ENCODE measurements at regions not wholly inside any gene's neighbourhood (a gene's known extent, or its start where the extent isn't known, plus 50 kb on each side); places are given as distances from the start of the nearest gene placed in this dataset.

DNA sequence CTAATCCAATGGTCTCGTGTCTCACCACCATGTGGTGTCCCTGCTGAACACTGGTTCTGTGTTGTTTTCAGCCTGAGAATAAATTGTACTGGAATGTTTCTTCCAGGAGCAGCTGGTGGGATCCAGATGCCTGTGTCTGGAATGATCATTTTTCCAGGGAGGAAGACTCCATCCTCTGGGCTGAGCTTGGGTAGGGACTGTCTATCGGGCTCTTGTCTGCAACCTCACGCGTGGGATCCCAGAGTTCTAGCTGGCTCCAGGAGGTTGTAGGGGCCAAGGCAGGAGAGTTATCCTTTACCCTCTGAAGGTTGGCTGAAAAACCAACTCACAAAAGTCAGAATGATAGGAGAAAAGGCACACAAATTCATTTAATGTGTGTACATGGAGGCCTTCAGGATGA, 144.1 kb upstream of the B3GAT1 start:
- no peaks in the 10 kb centered on the region for H3K9me3 ChIP-seq
- TF ChIP-seq, protein P1, sequence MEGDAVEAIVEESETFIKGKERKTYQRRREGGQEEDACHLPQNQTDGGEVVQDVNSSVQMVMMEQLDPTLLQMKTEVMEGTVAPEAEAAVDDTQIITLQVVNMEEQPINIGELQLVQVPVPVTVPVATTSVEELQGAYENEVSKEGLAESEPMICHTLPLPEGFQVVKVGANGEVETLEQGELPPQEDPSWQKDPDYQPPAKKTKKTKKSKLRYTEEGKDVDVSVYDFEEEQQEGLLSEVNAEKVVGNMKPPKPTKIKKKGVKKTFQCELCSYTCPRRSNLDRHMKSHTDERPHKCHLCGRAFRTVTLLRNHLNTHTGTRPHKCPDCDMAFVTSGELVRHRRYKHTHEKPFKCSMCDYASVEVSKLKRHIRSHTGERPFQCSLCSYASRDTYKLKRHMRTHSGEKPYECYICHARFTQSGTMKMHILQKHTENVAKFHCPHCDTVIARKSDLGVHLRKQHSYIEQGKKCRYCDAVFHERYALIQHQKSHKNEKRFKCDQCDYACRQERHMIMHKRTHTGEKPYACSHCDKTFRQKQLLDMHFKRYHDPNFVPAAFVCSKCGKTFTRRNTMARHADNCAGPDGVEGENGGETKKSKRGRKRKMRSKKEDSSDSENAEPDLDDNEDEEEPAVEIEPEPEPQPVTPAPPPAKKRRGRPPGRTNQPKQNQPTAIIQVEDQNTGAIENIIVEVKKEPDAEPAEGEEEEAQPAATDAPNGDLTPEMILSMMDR (IDR thresholded peaks at IDR 0.05): no peak
- no peaks in the 10 kb centered on the region for H3K36me3 ChIP-seq
- no peak for ATAC-seq
- no peak overlapping the region for H3K4me3 ChIP-seq
- intact Hi-C loops (cut with DNase I): no loop called here
- DNase-seq: no peak
- peaks cover 0 to 6% of the 10 kb centered on the region in 2 donors for H3K27me3 ChIP-seq
- H3K4me1 ChIP-seq: no peaks in the 10 kb centered on the region
- no peak overlapping the region for H3K27ac ChIP-seq

DNA sequence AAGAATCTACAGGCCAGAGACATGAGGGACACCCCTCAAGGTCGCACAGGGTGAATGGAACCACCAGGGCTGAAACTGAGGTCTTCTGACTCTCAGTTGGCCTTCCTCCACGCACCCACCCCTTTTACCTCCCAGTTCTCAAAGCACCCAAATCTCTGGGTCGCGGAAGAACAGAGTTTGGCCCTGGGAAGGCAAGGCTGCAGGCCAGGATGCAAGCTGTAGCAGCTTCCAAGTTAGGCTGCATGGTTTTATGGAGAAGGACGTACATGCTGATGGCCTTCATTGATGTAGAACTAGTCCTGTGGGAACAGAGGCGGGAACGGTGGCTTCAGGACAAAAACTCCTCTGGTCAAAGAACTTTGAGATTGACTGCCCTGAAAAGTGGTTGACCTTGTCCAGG, 143.5 kb upstream of the B3GAT1 start:
- Histone ChIP-seq H3K27me3 (peaks cover 0 to 6% of the 10 kb centered on the region in 2 donors), H3K27ac (no peak overlapping the region), H3K4me1 (no peaks in the 10 kb centered on the region), H3K36me3 (no peaks in the 10 kb centered on the region), H3K9me3 (no peaks in the 10 kb centered on the region), H3K4me3 (no peak overlapping the region)
- ATAC-seq (no peak), DNase-seq (no peak)
- TF ChIP-seq, protein P1 (IDR thresholded peaks at IDR 0.05): no peak
- intact Hi-C loops (cut with DNase I): no loop called here

GRCh38 chr11:134554861-134555260, 142.8 kb upstream of the B3GAT1 start:
- Histone ChIP-seq H3K4me3 (no peak overlapping the region), H3K4me1 (no peaks in the 10 kb centered on the region), H3K27me3 (peaks cover 0 to 6% of the 10 kb centered on the region in 2 donors), H3K9me3 (no peaks in the 10 kb centered on the region), H3K27ac (no peak overlapping the region), H3K36me3 (no peaks in the 10 kb centered on the region)
- DNase-seq: no peak
- TF ChIP-seq, protein P1 (IDR thresholded peaks at IDR 0.05): no peak
- intact Hi-C loops (cut with DNase I): no loop called here
- ATAC-seq: no peak

- no peak for DNase-seq
- ATAC-seq: no peak
- no peaks in the 10 kb centered on the region for H3K4me1 ChIP-seq
- intact Hi-C loops (cut with DNase I): no loop called here
- TF ChIP-seq, protein P1 (IDR thresholded peaks at IDR 0.05): no peak
- H3K27me3 ChIP-seq: no peaks in the 10 kb centered on the region
- H3K9me3 ChIP-seq: no peaks in the 10 kb centered on the region
- H3K36me3 ChIP-seq: no peaks in the 10 kb centered on the region
- no peak overlapping the region for H3K27ac ChIP-seq
- no peak overlapping the region for H3K4me3 ChIP-seq
Observed at GRCh38 chr11:134554106-134554505, 142.1 kb upstream of the B3GAT1 start.

DNA sequence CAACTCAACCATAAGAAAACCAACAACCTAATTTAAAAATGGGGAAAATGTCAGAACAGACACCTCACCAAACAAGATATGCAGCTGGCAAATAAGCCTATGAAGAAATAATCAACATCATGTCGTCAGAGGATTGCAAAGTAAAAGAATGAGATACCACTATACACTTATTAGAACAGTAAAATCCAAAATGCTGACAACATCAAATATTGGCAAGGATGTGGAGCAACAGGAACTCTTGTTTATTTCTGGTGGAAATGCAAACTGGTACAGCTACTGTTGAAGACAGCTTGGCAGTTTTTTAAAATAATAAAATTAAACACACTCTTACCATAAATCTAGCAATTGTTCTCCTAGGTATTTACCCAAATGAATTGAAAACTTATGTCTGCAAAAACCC, 140.7 kb upstream of the B3GAT1 start:
- Histone ChIP-seq H3K4me1 (no peaks in the 10 kb centered on the region), H3K36me3 (no peaks in the 10 kb centered on the region), H3K9me3 (no peaks in the 10 kb centered on the region), H3K27ac (no peak overlapping the region), H3K27me3 (no peaks in the 10 kb centered on the region), H3K4me3 (no peak overlapping the region)
- no peak for DNase-seq
- TF ChIP-seq, protein P1 (IDR thresholded peaks at IDR 0.05): no peak
- ATAC-seq: no peak
- intact Hi-C loops (cut with DNase I): no loop called here

All from left lung (tissue), 4 donors.